ENCODE measurements at regions not wholly inside any gene's neighbourhood (a gene's known extent, or its start where the extent isn't known, plus 50 kb on each side); places are given as distances from the start of the nearest gene placed in this dataset.

DNA sequence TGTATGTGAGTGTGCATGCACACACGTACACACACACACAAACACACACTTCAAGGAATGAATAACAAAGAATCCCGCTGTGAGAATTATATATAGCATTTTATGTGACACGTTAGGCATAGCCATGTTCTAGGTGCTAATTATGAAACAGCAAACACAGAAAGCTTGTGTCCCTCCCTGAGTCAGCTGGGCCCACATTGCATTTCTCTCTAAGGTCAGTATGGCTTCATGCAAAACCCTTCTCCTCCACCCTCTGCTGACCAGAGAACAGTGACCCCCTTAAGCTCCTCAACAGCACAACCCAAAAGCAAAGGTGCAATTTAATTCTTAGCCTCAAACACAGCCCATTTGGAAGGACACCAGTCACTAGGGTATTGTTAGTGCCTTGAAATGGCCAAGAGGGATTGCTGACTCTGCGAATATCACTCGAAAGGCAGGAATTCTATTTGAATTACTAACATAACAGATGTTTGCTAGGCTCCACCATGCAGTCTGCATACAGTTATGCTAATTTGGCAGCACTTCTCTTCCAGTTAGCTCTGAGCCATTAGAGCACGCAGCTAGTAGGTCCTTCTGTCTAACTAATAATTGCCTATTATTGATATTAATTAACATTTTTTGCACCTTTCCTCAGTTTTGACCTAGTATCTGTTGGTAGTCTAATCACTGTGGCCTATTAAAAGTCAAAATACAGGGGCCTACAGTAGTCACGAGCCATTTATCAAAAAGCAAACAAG lies 149.0 kb downstream of the LNPK start:
- TF ChIP-seq, protein P1, sequence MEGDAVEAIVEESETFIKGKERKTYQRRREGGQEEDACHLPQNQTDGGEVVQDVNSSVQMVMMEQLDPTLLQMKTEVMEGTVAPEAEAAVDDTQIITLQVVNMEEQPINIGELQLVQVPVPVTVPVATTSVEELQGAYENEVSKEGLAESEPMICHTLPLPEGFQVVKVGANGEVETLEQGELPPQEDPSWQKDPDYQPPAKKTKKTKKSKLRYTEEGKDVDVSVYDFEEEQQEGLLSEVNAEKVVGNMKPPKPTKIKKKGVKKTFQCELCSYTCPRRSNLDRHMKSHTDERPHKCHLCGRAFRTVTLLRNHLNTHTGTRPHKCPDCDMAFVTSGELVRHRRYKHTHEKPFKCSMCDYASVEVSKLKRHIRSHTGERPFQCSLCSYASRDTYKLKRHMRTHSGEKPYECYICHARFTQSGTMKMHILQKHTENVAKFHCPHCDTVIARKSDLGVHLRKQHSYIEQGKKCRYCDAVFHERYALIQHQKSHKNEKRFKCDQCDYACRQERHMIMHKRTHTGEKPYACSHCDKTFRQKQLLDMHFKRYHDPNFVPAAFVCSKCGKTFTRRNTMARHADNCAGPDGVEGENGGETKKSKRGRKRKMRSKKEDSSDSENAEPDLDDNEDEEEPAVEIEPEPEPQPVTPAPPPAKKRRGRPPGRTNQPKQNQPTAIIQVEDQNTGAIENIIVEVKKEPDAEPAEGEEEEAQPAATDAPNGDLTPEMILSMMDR (IDR thresholded peaks at IDR 0.05) = no peak
- TF ChIP-seq POLR2A (IDR thresholded peaks at IDR 0.05) = no peak
